Sigmoid colon (tissue), 4 donors: ENCODE measurements at regions not wholly inside any gene's neighbourhood (a gene's known extent, or its start where the extent isn't known, plus 50 kb on each side); places are given as distances from the start of the nearest gene placed in this dataset.

Experiments
- CTCF ChIP-seq, 4 experiments: fragments of 450-650 bp in 3 of 4; fragments of 200-600 bp in 1 of 4; IDR thresholded peaks; one replicate each; pipeline ENCODE4 v1.5.1; 2016 to 2019; ENCODE audit warnings: antibody characterized with exemption in 4 of 4, mild to moderate bottlenecking in 3 of 4, moderate library complexity in 2 of 4
- POLR2AphosphoS5 ChIP-seq, 4 donors: sonication (generic); formaldehyde crosslinking; IDR thresholded peaks; one replicate each; pipeline ENCODE4 v1.6.1; 2017; ENCODE audit warnings: antibody characterized with exemption in 4 of 4

GRCh38 chr2:83142934-83143333 lies 1316.1 kb downstream of the SUCLG1 start:
- no peak for TF ChIP-seq CTCF (IDR thresholded peaks at IDR 0.05)
- no peak for TF ChIP-seq POLR2AphosphoS5 (IDR thresholded peaks at IDR 0.05)
